ENCODE measurements at regions not wholly inside any gene's neighbourhood (a gene's known extent, or its start where the extent isn't known, plus 50 kb on each side); places are given as distances from the start of the nearest gene placed in this dataset.

DNA sequence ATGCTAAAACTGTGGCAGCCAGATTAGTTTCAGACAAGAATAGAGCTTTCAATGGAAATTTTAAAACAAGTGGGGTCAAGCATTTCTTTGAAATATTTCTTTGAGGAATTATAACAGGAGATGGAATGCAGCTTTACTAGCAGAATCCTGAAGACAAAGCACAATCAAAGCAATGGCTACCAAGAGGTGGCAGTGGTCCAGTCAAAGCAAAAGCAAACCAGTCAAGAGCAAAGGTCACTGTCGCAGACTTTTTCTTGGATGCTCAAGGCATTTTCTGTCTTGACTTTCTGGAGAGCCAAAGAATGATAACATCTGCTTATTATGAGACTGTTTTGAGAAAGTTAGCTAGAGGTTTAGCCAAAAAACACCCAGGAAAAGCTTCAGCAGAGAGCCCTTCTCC lies 351.2 kb upstream of the DLGAP1 start (continued):
- no peak for TF ChIP-seq REST (IDR thresholded peaks at IDR 0.05)
- TF ChIP-seq GABPA (IDR thresholded peaks at IDR 0.05 in 1 of 2, conservative IDR thresholded peaks at IDR 0.05 in 1 of 2), result no peak
- TF ChIP-seq YY1 (IDR thresholded peaks at IDR 0.05), result no peak
- TF ChIP-seq HNF4A (conservative IDR thresholded peaks at IDR 0.05), result no peak
- no peak for TF ChIP-seq TAF1 (conservative IDR thresholded peaks at IDR 0.05)
- no peak for TF ChIP-seq HNF4G (IDR thresholded peaks at IDR 0.05)

- Histone ChIP-seq H3K27ac (ENCODE audit: low read depth in 1 of 2, low read length in 2 of 2) (no peak overlapping the region), H3K9ac (ENCODE audit: low read depth in 1 of 2, low read length in 2 of 2) (no peak overlapping the region), H3K4me1 (ENCODE audit: control insufficient read depth in 4 of 4, insufficient read depth in 4 of 4, low read length in 3 of 4) (no peaks in the 10 kb centered on the region), H3K36me3 (ENCODE audit: control insufficient read depth in 4 of 4, insufficient read depth in 3 of 4, low read depth in 1 of 4, low read length in 3 of 4) (no peaks in the 10 kb centered on the region), H3K4me3 (ENCODE audit: low read depth in 1 of 3, low read length in 3 of 3) (no peak overlapping the region), H3K9me3 (ENCODE audit: control insufficient read depth in 4 of 4, low read length in 3 of 4) (no peaks in the 10 kb centered on the region), H3K27me3 (ENCODE audit: control insufficient read depth in 4 of 4, insufficient read depth in 4 of 4, low read length in 3 of 4) (peaks cover 0 to 3% (median 0%) of the 10 kb centered on the region in 4 donors)
- 50% methylated on average over 2 of the region's 2 CpGs for WGBS
- DNase-seq (ENCODE audit: low spot score), result no peak
- no peak for TF ChIP-seq RAD21 (IDR thresholded peaks at IDR 0.05)
- TF ChIP-seq FOXA1 (IDR thresholded peaks at IDR 0.05), result no peak
- TF ChIP-seq EGR1 (IDR thresholded peaks at IDR 0.05; ENCODE audit: low read depth in 2 of 2), result no peak
- no peak for TF ChIP-seq HNF4G (IDR thresholded peaks at IDR 0.05)
- no peak for TF ChIP-seq NR2F2 (IDR thresholded peaks at IDR 0.05)
- no peak for TF ChIP-seq GABPA (IDR thresholded peaks at IDR 0.05 in 1 of 2, conservative IDR thresholded peaks at IDR 0.05 in 1 of 2)
- no peak for TF ChIP-seq CTCF (IDR thresholded peaks at IDR 0.05; ENCODE audit: low read depth, low read length, missing input control)
- TF ChIP-seq ZBTB33 (IDR thresholded peaks at IDR 0.05), result no peak
- TF ChIP-seq JUND (IDR thresholded peaks at IDR 0.05), result no peak
- TF ChIP-seq HNF4A (conservative IDR thresholded peaks at IDR 0.05), result no peak
These were observed 347.2 kb upstream of the DLGAP1 start for GRCh38 chr18:4802296-4802695.

GRCh38 chr18:4801151-4801550 lies 346.0 kb upstream of the DLGAP1 start:
- Histone ChIP-seq H3K9ac (ENCODE audit: low read depth in 1 of 2, low read length in 2 of 2) (no peak overlapping the region), H3K4me1 (ENCODE audit: control insufficient read depth in 4 of 4, insufficient read depth in 4 of 4, low read length in 3 of 4) (no peaks in the 10 kb centered on the region), H3K4me3 (ENCODE audit: low read depth in 1 of 3, low read length in 3 of 3) (no peak overlapping the region), H3K27me3 (ENCODE audit: control insufficient read depth in 4 of 4, insufficient read depth in 4 of 4, low read length in 3 of 4) (peaks cover 0 to 3% (median 0%) of the 10 kb centered on the region in 4 donors), H3K36me3 (ENCODE audit: control insufficient read depth in 4 of 4, insufficient read depth in 3 of 4, low read depth in 1 of 4, low read length in 3 of 4) (no peaks in the 10 kb centered on the region), H3K27ac (ENCODE audit: low read depth in 1 of 2, low read length in 2 of 2) (no peak overlapping the region), H3K9me3 (ENCODE audit: control insufficient read depth in 4 of 4, low read length in 3 of 4) (no peaks in the 10 kb centered on the region)
- TF ChIP-seq MAX (IDR thresholded peaks at IDR 0.05) (no peak), HNF4G (IDR thresholded peaks at IDR 0.05) (no peak), SP1 (IDR thresholded peaks at IDR 0.05) (no peak), TAF1 (conservative IDR thresholded peaks at IDR 0.05) (no peak), JUND (IDR thresholded peaks at IDR 0.05) (no peak), GABPA (IDR thresholded peaks at IDR 0.05 in 1 of 2, conservative IDR thresholded peaks at IDR 0.05 in 1 of 2) (no peak), NR2F2 (IDR thresholded peaks at IDR 0.05) (no peak), ATF3 (IDR thresholded peaks at IDR 0.05) (no peak), ZBTB33 (IDR thresholded peaks at IDR 0.05) (no peak), HNF4A (conservative IDR thresholded peaks at IDR 0.05) (no peak), RAD21 (IDR thresholded peaks at IDR 0.05) (no peak)
- no peak for DNase-seq (ENCODE audit: low spot score)
- 88% methylated on average over 2 of the region's 2 CpGs for WGBS

Measured in liver (tissue), 8 donors.